GM21723 (cell line): ENCODE measurements at regions not wholly inside any gene's neighbourhood (a gene's known extent, or its start where the extent isn't known, plus 50 kb on each side); places are given as distances from the start of the nearest gene placed in this dataset.

ENCODE experiments used
- ATAC-seq: cut with Tn5 transposase; IDR thresholded peaks from one replicate; pipeline ENCODE4 v1.9.1; 2021; ENCODE audit warnings: mild to moderate bottlenecking, moderate library complexity; ENCODE audit not compliant: unreplicated experiment

DNA sequence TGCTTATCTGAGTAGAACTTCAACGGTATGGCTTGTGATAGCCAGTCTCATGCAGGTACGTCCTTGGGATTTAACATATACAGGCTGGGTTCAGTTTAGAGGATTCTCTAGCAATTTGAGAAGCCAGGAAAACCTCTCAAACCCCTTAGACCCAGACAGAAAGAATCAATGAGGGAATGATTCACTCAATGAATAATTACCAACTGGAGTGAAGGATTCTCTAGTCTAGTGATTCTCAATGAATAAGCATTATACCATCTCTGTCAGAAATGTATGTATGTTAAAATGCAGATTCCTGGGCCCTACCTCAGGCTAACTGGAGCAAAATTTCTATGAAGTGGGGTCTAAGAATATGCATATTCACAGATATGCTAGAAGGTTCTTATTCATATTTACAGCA, 54.5 kb upstream of the APP start:
- no peak for ATAC-seq

DNA sequence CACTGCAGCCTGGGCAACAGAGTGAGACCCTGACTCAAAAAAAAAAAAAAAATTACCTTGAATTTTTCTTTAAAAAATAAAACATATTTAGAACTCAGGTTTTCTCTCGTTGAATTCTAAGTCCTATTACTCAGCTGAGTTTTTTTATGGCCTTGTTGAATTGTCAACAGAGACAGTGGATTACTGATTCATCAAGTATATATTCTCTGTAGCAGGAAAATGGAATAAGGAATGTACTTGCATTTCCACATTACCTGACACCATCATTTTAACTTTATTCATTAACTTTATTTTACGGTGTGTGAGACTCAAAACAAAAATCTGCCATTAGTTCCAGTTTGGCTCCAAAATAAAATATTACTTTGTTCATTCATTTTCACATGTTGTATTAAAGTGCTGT, 53.8 kb upstream of the APP start:
- ATAC-seq: no peak
